Tibial artery (tissue), 4 donors: ENCODE measurements at regions not wholly inside any gene's neighbourhood (a gene's known extent, or its start where the extent isn't known, plus 50 kb on each side); places are given as distances from the start of the nearest gene placed in this dataset.

Experiments used
- DNase-seq, 2 donors: peaks; one replicate each; pipeline ENCODE4 v3.0.0-alpha.2; 2019
- H3K27ac ChIP-seq, 2 donors: fragments of 200-600 bp; sonication (generic) in 1 of 2; 1 replicate in 1 of 2; 2 replicates in 1 of 2; pipeline ENCODE4 v1.5.1; 2018 to 2019; ENCODE audit warnings: mild to moderate bottlenecking in 1 of 2
- H3K27me3 ChIP-seq, 2 donors: fragments of 200-600 bp; sonication (generic) in 1 of 2; one replicate each; pipeline versions ENCODE4 v1.5.1 to v1.6.0; 2016 to 2019
- H3K36me3 ChIP-seq, 3 donors: fragments of 200-600 bp; sonication (generic) in 2 of 3; one replicate each; pipeline ENCODE4 v1.5.1; 2016 to 2019; ENCODE audit warnings: mild to moderate bottlenecking in 2 of 3
- H3K4me1 ChIP-seq, 4 donors: fragments of 200-600 bp; sonication (generic) in 2 of 4; 1 replicate in 3 of 4; 2 replicates in 1 of 4; pipeline ENCODE4 v1.5.1; 2016 to 2019
- H3K4me3 ChIP-seq, 2 donors: fragments of 200-600 bp; sonication (generic) in 1 of 2; 1 replicate in 1 of 2; 2 replicates in 1 of 2; pipeline ENCODE4 v1.5.1; 2018 to 2019; ENCODE audit warnings: mild to moderate bottlenecking in 2 of 2
- H3K9me3 ChIP-seq, 3 donors: fragments of 200-600 bp; sonication (generic) in 1 of 3; one replicate each; pipeline ENCODE4 v1.5.1; 2016 to 2019
- intact Hi-C: fragments of 100-400 bp; cut with DNase I; formaldehyde crosslinking; loops from one replicate; pipeline ENCODE4 v1.15.0; 2023; ENCODE audit warnings: low total_unique reads
- TF ChIP-seq, protein P1 (sequence below), 2 experiments: fragments of 200-600 bp in 1 of 2; fragments of 450-650 bp in 1 of 2; IDR thresholded peaks; one replicate each; pipeline ENCODE4 v1.5.1; 2017 to 2019; ENCODE audit warnings: antibody characterized with exemption in 2 of 2, mild to moderate bottlenecking in 1 of 2, moderate library complexity in 1 of 2

- DNase-seq: no peak
- intact Hi-C loops: no loop called here
These were observed 194.7 kb downstream of the NHLRC3 start for GRCh38 chr13:39232999-39233398.

DNA sequence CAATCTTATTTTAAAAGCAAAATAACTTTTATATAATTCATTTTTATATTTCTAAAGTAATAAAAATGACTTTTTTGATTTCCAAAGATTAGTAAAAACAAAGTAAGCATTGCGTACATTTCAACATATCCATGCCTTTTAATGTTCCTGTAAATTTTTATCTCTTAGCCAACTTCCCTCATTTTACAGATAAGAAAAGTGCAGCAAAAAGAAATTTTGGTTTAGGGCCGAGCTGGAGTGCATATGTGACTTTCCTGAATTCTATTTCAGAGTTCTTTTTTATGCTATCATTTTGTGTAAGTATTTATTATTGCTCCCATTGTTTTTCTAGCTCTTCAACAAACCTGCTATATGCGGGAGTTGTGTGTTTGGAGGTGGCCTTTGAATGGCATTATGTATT lies 195.3 kb downstream of the NHLRC3 start:
- H3K4me1 ChIP-seq: no peaks in the 10 kb centered on the region
- no peaks in the 10 kb centered on the region for H3K9me3 ChIP-seq
- no peak overlapping the region for H3K27ac ChIP-seq
- no peaks in the 10 kb centered on the region for H3K36me3 ChIP-seq
- no peaks in the 10 kb centered on the region for H3K27me3 ChIP-seq
- H3K4me3 ChIP-seq: no peak overlapping the region
- intact Hi-C loops: no loop called here
- TF ChIP-seq, protein P1, sequence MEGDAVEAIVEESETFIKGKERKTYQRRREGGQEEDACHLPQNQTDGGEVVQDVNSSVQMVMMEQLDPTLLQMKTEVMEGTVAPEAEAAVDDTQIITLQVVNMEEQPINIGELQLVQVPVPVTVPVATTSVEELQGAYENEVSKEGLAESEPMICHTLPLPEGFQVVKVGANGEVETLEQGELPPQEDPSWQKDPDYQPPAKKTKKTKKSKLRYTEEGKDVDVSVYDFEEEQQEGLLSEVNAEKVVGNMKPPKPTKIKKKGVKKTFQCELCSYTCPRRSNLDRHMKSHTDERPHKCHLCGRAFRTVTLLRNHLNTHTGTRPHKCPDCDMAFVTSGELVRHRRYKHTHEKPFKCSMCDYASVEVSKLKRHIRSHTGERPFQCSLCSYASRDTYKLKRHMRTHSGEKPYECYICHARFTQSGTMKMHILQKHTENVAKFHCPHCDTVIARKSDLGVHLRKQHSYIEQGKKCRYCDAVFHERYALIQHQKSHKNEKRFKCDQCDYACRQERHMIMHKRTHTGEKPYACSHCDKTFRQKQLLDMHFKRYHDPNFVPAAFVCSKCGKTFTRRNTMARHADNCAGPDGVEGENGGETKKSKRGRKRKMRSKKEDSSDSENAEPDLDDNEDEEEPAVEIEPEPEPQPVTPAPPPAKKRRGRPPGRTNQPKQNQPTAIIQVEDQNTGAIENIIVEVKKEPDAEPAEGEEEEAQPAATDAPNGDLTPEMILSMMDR (IDR thresholded peaks at IDR 0.05): no peak
- no peak for DNase-seq

More at GRCh38 chr13:39232999-39233398, 194.7 kb downstream of the NHLRC3 start:
- no peak overlapping the region for H3K27ac ChIP-seq
- H3K36me3 ChIP-seq: no peaks in the 10 kb centered on the region
- H3K9me3 ChIP-seq: no peaks in the 10 kb centered on the region
- H3K27me3 ChIP-seq: no peaks in the 10 kb centered on the region
- TF ChIP-seq, protein P1 (IDR thresholded peaks at IDR 0.05): no peak
- H3K4me3 ChIP-seq: no peak overlapping the region
- no peaks in the 10 kb centered on the region for H3K4me1 ChIP-seq

DNA sequence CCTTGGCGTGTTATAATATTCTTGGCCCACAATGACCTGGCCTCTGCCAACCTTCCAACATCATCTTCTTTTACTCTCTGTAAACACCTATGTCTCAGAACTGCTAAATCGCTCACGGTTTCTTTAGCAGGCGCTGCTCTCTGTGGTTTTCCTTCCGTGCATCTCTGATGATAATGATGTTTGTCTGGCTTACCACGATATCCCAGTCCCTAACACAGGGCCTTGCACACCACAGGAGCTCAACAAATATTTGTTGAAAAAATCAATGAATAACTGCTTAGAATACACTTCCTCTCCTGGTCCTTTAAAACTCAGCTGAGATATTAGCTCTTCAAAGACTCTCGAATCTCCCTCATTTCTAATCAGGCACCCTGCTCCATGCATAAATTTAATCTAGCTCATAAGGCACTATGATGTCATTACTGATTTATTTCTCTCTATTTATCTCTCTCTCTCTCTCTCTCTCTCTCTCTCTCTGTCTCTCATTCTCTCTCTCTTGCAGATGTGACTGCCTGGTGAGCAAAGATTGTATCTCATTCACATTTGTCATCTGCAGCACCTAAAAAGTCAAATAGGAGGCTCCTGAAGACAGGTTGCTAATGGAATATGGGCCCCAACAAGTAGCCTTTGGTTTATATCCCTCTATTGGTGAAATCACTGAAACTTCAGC lies 206.4 kb downstream of the NHLRC3 start:
- Histone ChIP-seq H3K36me3 (no peaks in the 10 kb centered on the region), H3K4me1 (no peaks in the 10 kb centered on the region), H3K4me3 (no peak overlapping the region), H3K27ac (no peak overlapping the region), H3K27me3 (no peaks in the 10 kb centered on the region), H3K9me3 (no peaks in the 10 kb centered on the region)
- intact Hi-C loops: no loop called here
- TF ChIP-seq, protein P1 (IDR thresholded peaks at IDR 0.05): no peak
- DNase-seq: no peak

DNA sequence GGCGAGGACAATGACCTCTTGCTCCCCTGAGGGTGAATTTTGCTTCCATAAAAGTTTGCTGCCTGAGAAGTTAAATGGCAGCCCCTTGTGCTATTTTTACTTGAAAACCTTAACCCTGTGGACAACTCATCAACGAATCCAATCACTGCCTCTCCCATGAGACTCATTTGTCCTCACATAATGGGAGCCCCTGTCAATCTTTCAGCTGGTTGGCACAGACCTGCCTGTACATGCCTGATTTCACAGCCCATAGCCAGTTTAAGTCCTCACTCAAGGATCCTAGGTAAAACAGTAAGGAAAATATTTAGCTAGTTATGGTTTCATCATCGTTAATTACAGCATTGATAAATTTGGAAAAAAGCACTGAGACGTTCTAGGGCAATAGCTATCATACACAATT lies 207.4 kb downstream of the NHLRC3 start:
- intact Hi-C loops: no loop called here
- Histone ChIP-seq H3K9me3 (no peaks in the 10 kb centered on the region), H3K4me3 (no peak overlapping the region), H3K4me1 (no peaks in the 10 kb centered on the region), H3K27me3 (no peaks in the 10 kb centered on the region), H3K36me3 (no peaks in the 10 kb centered on the region), H3K27ac (no peak overlapping the region)
- no peak for DNase-seq
- TF ChIP-seq, protein P1 (IDR thresholded peaks at IDR 0.05): no peak

- DNase-seq: no peak
- peaks cover 0 to 13% (median 0%) of the 10 kb centered on the region in 4 donors for H3K4me1 ChIP-seq
- no peak overlapping the region for H3K27ac ChIP-seq
- no peaks in the 10 kb centered on the region for H3K27me3 ChIP-seq
- intact Hi-C loops: no loop called here
- H3K9me3 ChIP-seq: no peaks in the 10 kb centered on the region
- TF ChIP-seq, protein P1 (IDR thresholded peaks at IDR 0.05): no peak
- H3K4me3 ChIP-seq: no peak overlapping the region
- H3K36me3 ChIP-seq: no peaks in the 10 kb centered on the region
These were observed 211.7 kb downstream of the NHLRC3 start for GRCh38 chr13:39249982-39250381.

- Histone ChIP-seq H3K27ac (no peak overlapping the region), H3K36me3 (no peaks in the 10 kb centered on the region), H3K4me1 (peaks cover 0 to 13% (median 0%) of the 10 kb centered on the region in 4 donors), H3K4me3 (no peak overlapping the region), H3K9me3 (no peaks in the 10 kb centered on the region), H3K27me3 (no peaks in the 10 kb centered on the region)
- intact Hi-C loops: no loop called here
- DNase-seq: no peak
- TF ChIP-seq, protein P1 (IDR thresholded peaks at IDR 0.05): no peak
These were observed 212.2 kb downstream of the NHLRC3 start for GRCh38 chr13:39250440-39250839.
